ENCODE measurements at regions not wholly inside any gene's neighbourhood (a gene's known extent, or its start where the extent isn't known, plus 50 kb on each side); places are given as distances from the start of the nearest gene placed in this dataset.
"Not testable (repeated sequence)": the region's sequence is repeated elsewhere in the genome, so short reads cannot be mapped to it uniquely, and the experiment has no call there.

- not testable (repeated sequence) for DNase-seq
Observed at GRCh38 chr1:234790333-234790732, 180.4 kb upstream of the IRF2BP2 start.

- not testable (repeated sequence) for DNase-seq
Observed at GRCh38 chr1:234787011-234787584, 177.1 kb upstream of the IRF2BP2 start.

- not testable (repeated sequence) for DNase-seq
Observed at GRCh38 chr1:234785922-234786321, 175.9 kb upstream of the IRF2BP2 start.

GRCh38 chr1:234785471-234785919 lies 175.5 kb upstream of the IRF2BP2 start:
- not testable (repeated sequence) for DNase-seq

GRCh38 chr1:234784108-234784507 lies 174.1 kb upstream of the IRF2BP2 start:
- DNase-seq = not testable (repeated sequence)

GRCh38 chr1:234782791-234783190 lies 172.8 kb upstream of the IRF2BP2 start:
- DNase-seq = peak in 1 of 4 experiments; percentile 14

- peak in 1 of 4 experiments; percentile 2 for DNase-seq
Observed at GRCh38 chr1:234782105-234782751, 172.2 kb upstream of the IRF2BP2 start.

- DNase-seq = peak in 2 of 4 experiments; percentile 25 to 31
Observed at GRCh38 chr1:234781241-234782065, 171.5 kb upstream of the IRF2BP2 start.

- DNase-seq = peak in 1 of 4 experiments; percentile 15
Observed at GRCh38 chr1:234780531-234781162, 170.7 kb upstream of the IRF2BP2 start.

GRCh38 chr1:234780112-234780511 lies 170.1 kb upstream of the IRF2BP2 start:
- no peak for DNase-seq

GRCh38 chr1:234779600-234779999 lies 169.6 kb upstream of the IRF2BP2 start:
- not testable (repeated sequence) for DNase-seq

- peak in 1 of 4 experiments; percentile 16 for DNase-seq
Observed at GRCh38 chr1:234779160-234779538, 169.2 kb upstream of the IRF2BP2 start.

- peak; percentile 58 to 78 (median 76) for DNase-seq
Observed at GRCh38 chr1:234778221-234779159, 168.5 kb upstream of the IRF2BP2 start.

- no peak for DNase-seq
Observed at GRCh38 chr1:234777856-234778220, 167.9 kb upstream of the IRF2BP2 start.

GRCh38 chr1:234776876-234777855 lies 167.2 kb upstream of the IRF2BP2 start:
- DNase-seq = peak in 3 of 4 experiments; percentile 36 to 54 (median 36)

GRCh38 chr1:234776256-234776875 lies 166.4 kb upstream of the IRF2BP2 start:
- no peak for DNase-seq

GRCh38 chr1:234775477-234776246 lies 165.7 kb upstream of the IRF2BP2 start:
- DNase-seq = peak; percentile 83 to 94 (median 91)

- DNase-seq = peak; percentile 77 to 89 (median 78)
Observed at GRCh38 chr1:234774971-234775370, 165.0 kb upstream of the IRF2BP2 start.

All from suppressor macrophage (primary cell).